ENCODE measurements at regions not wholly inside any gene's neighbourhood (a gene's known extent, or its start where the extent isn't known, plus 50 kb on each side); places are given as distances from the start of the nearest gene placed in this dataset.

GRCh38 chr15:37820380-37821128, 113.9 kb upstream of the TMCO5A start:
- ATAC-seq (ENCODE audit: low read depth in 2 of 2) = no peak
- no peak for DNase-seq
- Histone ChIP-seq H3K27ac (ENCODE audit: insufficient read depth, low read length, poor library complexity, severe bottlenecking) (no peak overlapping the region), H3K36me3 (ENCODE audit: control insufficient read depth, insufficient read depth, low read length) (no peaks in the 10 kb centered on the region), H3K9me3 (ENCODE audit: control insufficient read depth in 2 of 2, low read length in 2 of 2) (no peaks in the 10 kb centered on the region), H3K4me1 (ENCODE audit: control insufficient read depth, insufficient read depth, low read length, poor library complexity, severe bottlenecking) (no peaks in the 10 kb centered on the region), H3K4me3 (ENCODE audit: low read depth, low read length) (no peak overlapping the region), H3K27me3 (ENCODE audit: control insufficient read depth, insufficient read depth, low read length) (no peaks in the 10 kb centered on the region)
- no peak overlapping the region for H3K4me3 Mint-ChIP-seq
- no peaks in the 10 kb centered on the region for H3K36me3 Mint-ChIP-seq
- H3K9me3 Mint-ChIP-seq = peaks cover 0 to 1% (median 0%) of the 10 kb centered on the region in 7 donors
- H3K27ac Mint-ChIP-seq = no peak overlapping the region
- H3K4me1 Mint-ChIP-seq = no peaks in the 10 kb centered on the region
- peaks cover 4% of the 10 kb centered on the region for H3K27me3 Mint-ChIP-seq

- Histone ChIP-seq H3K4me1 (ENCODE audit: control insufficient read depth, insufficient read depth, low read length, poor library complexity, severe bottlenecking) (no peaks in the 10 kb centered on the region), H3K27ac (ENCODE audit: insufficient read depth, low read length, poor library complexity, severe bottlenecking) (no peak overlapping the region), H3K27me3 (ENCODE audit: control insufficient read depth, insufficient read depth, low read length) (no peaks in the 10 kb centered on the region), H3K9me3 (ENCODE audit: control insufficient read depth in 2 of 2, low read length in 2 of 2) (no peaks in the 10 kb centered on the region), H3K4me3 (ENCODE audit: low read depth, low read length) (no peak overlapping the region), H3K36me3 (ENCODE audit: control insufficient read depth, insufficient read depth, low read length) (no peaks in the 10 kb centered on the region)
- Mint-ChIP-seq H3K4me3 (no peak overlapping the region), H3K4me1 (no peaks in the 10 kb centered on the region), H3K9me3 (peaks cover 0 to 1% (median 0%) of the 10 kb centered on the region in 7 donors), H3K36me3 (no peaks in the 10 kb centered on the region), H3K27ac (no peak overlapping the region), H3K27me3 (peaks cover 8% of the 10 kb centered on the region)
- DNase-seq (no peak), ATAC-seq (ENCODE audit: low read depth in 2 of 2) (no peak)
These were observed 110.7 kb upstream of the TMCO5A start for GRCh38 chr15:37823601-37824275.

GRCh38 chr15:37824717-37825382, 109.6 kb upstream of the TMCO5A start:
- no peak overlapping the region for H3K4me3 Mint-ChIP-seq
- no peaks in the 10 kb centered on the region for H3K4me1 Mint-ChIP-seq
- Histone ChIP-seq H3K9me3 (ENCODE audit: control insufficient read depth in 2 of 2, low read length in 2 of 2) (no peaks in the 10 kb centered on the region), H3K4me1 (ENCODE audit: control insufficient read depth, insufficient read depth, low read length, poor library complexity, severe bottlenecking) (no peaks in the 10 kb centered on the region), H3K4me3 (ENCODE audit: low read depth, low read length) (no peak overlapping the region), H3K36me3 (ENCODE audit: control insufficient read depth, insufficient read depth, low read length) (no peaks in the 10 kb centered on the region), H3K27ac (ENCODE audit: insufficient read depth, low read length, poor library complexity, severe bottlenecking) (no peak overlapping the region), H3K27me3 (ENCODE audit: control insufficient read depth, insufficient read depth, low read length) (no peaks in the 10 kb centered on the region)
- peak in 1 of 2 donors; percentile 12 for ATAC-seq (ENCODE audit: low read depth in 2 of 2)
- no peak overlapping the region for H3K27ac Mint-ChIP-seq
- no peaks in the 10 kb centered on the region for H3K36me3 Mint-ChIP-seq
- peaks cover 0 to 1% (median 0%) of the 10 kb centered on the region in 7 donors for H3K9me3 Mint-ChIP-seq
- peaks cover 8% of the 10 kb centered on the region for H3K27me3 Mint-ChIP-seq
- DNase-seq = no peak

GRCh38 chr15:37837276-37837675, 97.2 kb upstream of the TMCO5A start:
- H3K4me1 ChIP-seq (ENCODE audit: control insufficient read depth, insufficient read depth, low read length, poor library complexity, severe bottlenecking) = no peaks in the 10 kb centered on the region
- Mint-ChIP-seq H3K9me3 (peaks cover 0 to 7% (median 3%) of the 10 kb centered on the region in 7 donors), H3K27me3 (no peaks in the 10 kb centered on the region), H3K4me3 (no peak overlapping the region), H3K4me1 (no peaks in the 10 kb centered on the region), H3K36me3 (no peaks in the 10 kb centered on the region), H3K27ac (no peak overlapping the region)
- no peak overlapping the region for H3K27ac ChIP-seq (ENCODE audit: insufficient read depth, low read length, poor library complexity, severe bottlenecking)
- no peak for ATAC-seq (ENCODE audit: low read depth in 2 of 2)
- H3K36me3 ChIP-seq (ENCODE audit: control insufficient read depth, insufficient read depth, low read length) = no peaks in the 10 kb centered on the region
- DNase-seq = no peak
- H3K4me3 ChIP-seq (ENCODE audit: low read depth, low read length) = no peak overlapping the region
- H3K9me3 ChIP-seq (ENCODE audit: control insufficient read depth in 2 of 2, low read length in 2 of 2) = no peaks in the 10 kb centered on the region
- H3K27me3 ChIP-seq (ENCODE audit: control insufficient read depth, insufficient read depth, low read length) = no peaks in the 10 kb centered on the region

- Histone ChIP-seq H3K4me1 (ENCODE audit: control insufficient read depth, insufficient read depth, low read length, poor library complexity, severe bottlenecking) (no peaks in the 10 kb centered on the region), H3K9me3 (ENCODE audit: control insufficient read depth in 2 of 2, low read length in 2 of 2) (no peaks in the 10 kb centered on the region), H3K4me3 (ENCODE audit: low read depth, low read length) (no peak overlapping the region), H3K36me3 (ENCODE audit: control insufficient read depth, insufficient read depth, low read length) (no peaks in the 10 kb centered on the region), H3K27ac (ENCODE audit: insufficient read depth, low read length, poor library complexity, severe bottlenecking) (no peak overlapping the region), H3K27me3 (ENCODE audit: control insufficient read depth, insufficient read depth, low read length) (no peaks in the 10 kb centered on the region)
- Mint-ChIP-seq H3K4me1 (no peaks in the 10 kb centered on the region), H3K27ac (no peak overlapping the region), H3K27me3 (no peaks in the 10 kb centered on the region), H3K4me3 (no peak overlapping the region), H3K36me3 (no peaks in the 10 kb centered on the region), H3K9me3 (peaks cover 0 to 11% (median 3%) of the 10 kb centered on the region in 7 donors)
- ATAC-seq (ENCODE audit: low read depth in 2 of 2) (no peak), DNase-seq (no peak)
These were observed 86.7 kb upstream of the TMCO5A start for GRCh38 chr15:37847776-37848175.

- Mint-ChIP-seq H3K27me3 (no peaks in the 10 kb centered on the region), H3K36me3 (no peaks in the 10 kb centered on the region), H3K4me1 (no peaks in the 10 kb centered on the region), H3K4me3 (no peak overlapping the region), H3K9me3 (peaks cover 0 to 10% (median 2%) of the 10 kb centered on the region in 7 donors), H3K27ac (no peak overlapping the region)
- Histone ChIP-seq H3K27me3 (ENCODE audit: control insufficient read depth, insufficient read depth, low read length) (no peaks in the 10 kb centered on the region), H3K4me3 (ENCODE audit: low read depth, low read length) (no peak overlapping the region), H3K36me3 (ENCODE audit: control insufficient read depth, insufficient read depth, low read length) (no peaks in the 10 kb centered on the region), H3K9me3 (ENCODE audit: control insufficient read depth in 2 of 2, low read length in 2 of 2) (no peaks in the 10 kb centered on the region), H3K4me1 (ENCODE audit: control insufficient read depth, insufficient read depth, low read length, poor library complexity, severe bottlenecking) (no peaks in the 10 kb centered on the region), H3K27ac (ENCODE audit: insufficient read depth, low read length, poor library complexity, severe bottlenecking) (no peak overlapping the region)
- no peak for ATAC-seq (ENCODE audit: low read depth in 2 of 2)
- no peak for DNase-seq
These were observed 78.3 kb upstream of the TMCO5A start for GRCh38 chr15:37856109-37856508.

- ATAC-seq (ENCODE audit: low read depth in 2 of 2) = no peak
- Mint-ChIP-seq H3K27ac (no peak overlapping the region), H3K4me1 (no peaks in the 10 kb centered on the region), H3K36me3 (no peaks in the 10 kb centered on the region), H3K9me3 (peaks cover 0 to 7% (median 1%) of the 10 kb centered on the region in 7 donors), H3K4me3 (no peak overlapping the region), H3K27me3 (no peaks in the 10 kb centered on the region)
- Histone ChIP-seq H3K27me3 (ENCODE audit: control insufficient read depth, insufficient read depth, low read length) (no peaks in the 10 kb centered on the region), H3K9me3 (ENCODE audit: control insufficient read depth in 2 of 2, low read length in 2 of 2) (no peaks in the 10 kb centered on the region), H3K27ac (ENCODE audit: insufficient read depth, low read length, poor library complexity, severe bottlenecking) (no peak overlapping the region), H3K4me3 (ENCODE audit: low read depth, low read length) (no peak overlapping the region), H3K4me1 (ENCODE audit: control insufficient read depth, insufficient read depth, low read length, poor library complexity, severe bottlenecking) (no peaks in the 10 kb centered on the region), H3K36me3 (ENCODE audit: control insufficient read depth, insufficient read depth, low read length) (no peaks in the 10 kb centered on the region)
- DNase-seq = no peak
These were observed 73.5 kb upstream of the TMCO5A start for GRCh38 chr15:37860896-37861295.

Data from CD4-positive, CD25-positive, alpha-beta regulatory T cell (primary cell).